SK-N-SH (cell line): ENCODE measurements at regions not wholly inside any gene's neighbourhood (a gene's known extent, or its start where the extent isn't known, plus 50 kb on each side); places are given as distances from the start of the nearest gene placed in this dataset.
"Not testable (repeated sequence)": the region's sequence is repeated elsewhere in the genome, so short reads cannot be mapped to it uniquely, and the experiment has no call there.

Experiments
- CTCF ChIA-PET: fragments of 300-600, 350-600 bp; formaldehyde crosslinking; extraction: SDS; loops from one replicate; lab custom pipeline; 2021; lab: Yijun Ruan, JAX
- POLR2A ChIA-PET: fragments of 350-600 bp; sonication (Branson Sonifier 250); formaldehyde crosslinking; extraction: SDS; loops from one replicate; lab custom pipeline; 2020; ENCODE audit warnings: antibody characterized with exemption, inconsistent platforms; lab: Yijun Ruan, JAX
- DNase-seq: peaks from one replicate; pipeline ENCODE4 v3.0.0; 2012
- H2AFZ ChIP-seq: fragments of 200-600 bp; sonication (generic); 2 replicates; pipeline ENCODE4 v1.8.1; 2016; ENCODE audit warnings: antibody characterized with exemption, mild to moderate bottlenecking, low read depth
- H3F3A ChIP-seq: fragments of 200-600 bp; sonication (generic); replicated peaks from 2 replicates; pipeline ENCODE3; 2016; ENCODE audit warnings: antibody characterized with exemption, mild to moderate bottlenecking; ENCODE audit not compliant: insufficient read depth
- H3K27ac ChIP-seq, 2 experiments: fragments of 200-500 bp in 1 of 2; fragments of 200-600 bp in 1 of 2; sonication (Bioruptor generic) in 1 of 2; sonication (generic), shearing (Covaris generic) in 1 of 2; 2 replicates each; pipeline versions ENCODE4 v1.5.1 to v1.6.1; 2014 to 2016; ENCODE audit warnings: low read depth in 2 of 2, inconsistent platforms in 1 of 2, low read length in 1 of 2, mild to moderate bottlenecking in 1 of 2, mixed read lengths in 1 of 2
- H3K27me3 ChIP-seq: fragments of 200-600 bp; sonication (generic), shearing (Covaris generic); 2 replicates; pipeline ENCODE4 v1.6.1; 2016; ENCODE audit warnings: mixed run types; ENCODE audit not compliant: insufficient read depth
- H3K36me3 ChIP-seq, 2 experiments: fragments of 200-500 bp in 1 of 2; fragments of 200-600 bp in 1 of 2; sonication (Bioruptor generic) in 1 of 2; sonication (generic) in 1 of 2; replicated peaks in 1 of 2; 2 replicates each; pipeline versions ENCODE3 to v1.5.1; 2014 to 2016; ENCODE audit warnings: low read length in 1 of 2, mild to moderate bottlenecking in 1 of 2; ENCODE audit not compliant: insufficient read depth in 2 of 2, control insufficient read depth in 1 of 2
- H3K4me1 ChIP-seq, 2 experiments: fragments of 200-500 bp in 1 of 2; fragments of 200-600 bp in 1 of 2; sonication (Bioruptor generic) in 1 of 2; sonication (generic), shearing (Covaris generic) in 1 of 2; 2 replicates each; pipeline versions ENCODE4 v1.5.1 to v1.6.1; 2014 to 2016; ENCODE audit warnings: low read depth in 1 of 2, low read length in 1 of 2, mixed run types in 1 of 2; ENCODE audit not compliant: insufficient read depth in 2 of 2, control insufficient read depth in 1 of 2
- H3K4me2 ChIP-seq: fragments of 200-600 bp; sonication (generic), shearing (Covaris generic); 2 replicates; pipeline ENCODE4 v1.6.1; 2017; ENCODE audit warnings: mixed run types
- H3K4me3 ChIP-seq, 2 experiments: fragments of 200-500 bp in 1 of 2; fragments of 200-600 bp in 1 of 2; sonication (Bioruptor generic) in 1 of 2; sonication (generic), shearing (Covaris generic) in 1 of 2; 2 replicates each; pipeline versions ENCODE4 v1.5.1 to v1.8.1; 2014 to 2016; ENCODE audit warnings: low read depth in 2 of 2, inconsistent platforms in 1 of 2, low read length in 1 of 2, mild to moderate bottlenecking in 1 of 2, mixed read lengths in 1 of 2, moderate library complexity in 1 of 2
- H3K79me2 ChIP-seq: fragments of 200-600 bp; sonication (generic); 2 replicates; pipeline ENCODE4 v1.8.1; 2017; ENCODE audit warnings: mild to moderate bottlenecking; ENCODE audit not compliant: insufficient read depth
- H3K9ac ChIP-seq: fragments of 200-600 bp; sonication (generic); 2 replicates; pipeline ENCODE4 v1.6.1; 2017; ENCODE audit warnings: mixed run types
- H3K9me2 ChIP-seq: fragments of 200-600 bp; sonication (generic); 2 replicates; pipeline ENCODE4 v1.6.1; 2017; ENCODE audit warnings: mixed run types
- H3K9me3 ChIP-seq: fragments of 200-600 bp; sonication (generic); 2 replicates; pipeline ENCODE4 v1.6.1; 2017; ENCODE audit warnings: mixed run types, mild to moderate bottlenecking, moderate library complexity
- H4K20me1 ChIP-seq: fragments of 200-600 bp; sonication (generic); 2 replicates; pipeline ENCODE4 v1.6.1; 2017; ENCODE audit warnings: mild to moderate bottlenecking, mixed run types; ENCODE audit not compliant: insufficient read depth
- FOSL2 ChIP-seq: IDR thresholded peaks from 2 replicates; pipeline ENCODE4 v1.4.0; 2012; ENCODE audit warnings: low read depth, mild to moderate bottlenecking, moderate library complexity, borderline replicate concordance
- FOXJ3 ChIP-seq: sonication (generic); formaldehyde crosslinking; IDR thresholded peaks from 2 replicates; pipeline ENCODE4 v1.5.1; 2020; ENCODE audit warnings: mild to moderate bottlenecking, missing genetic modification reagents
- MXI1 ChIP-seq: IDR thresholded peaks from 2 replicates; pipeline ENCODE4 v1.6.1; 2012; ENCODE audit warnings: mild to moderate bottlenecking, low read depth, low read length, improper control_type of control experiment
- RAD21 ChIP-seq: IDR thresholded peaks from 2 replicates; pipeline ENCODE4 v1.6.1; 2012; ENCODE audit warnings: mild to moderate bottlenecking, low read length
- SIN3A ChIP-seq: IDR thresholded peaks from 2 replicates; pipeline ENCODE4 v1.6.1; 2012; ENCODE audit warnings: low read depth, mild to moderate bottlenecking, low read length, moderate library complexity, borderline replicate concordance
- SMC3 ChIP-seq: IDR thresholded peaks from 2 replicates; pipeline ENCODE4 v1.6.1; 2012; ENCODE audit warnings: low read depth, low read length, improper control_type of control experiment
- TAF1 ChIP-seq: IDR thresholded peaks from 2 replicates; pipeline ENCODE4 v1.6.1; 2012; ENCODE audit warnings: low read depth, mild to moderate bottlenecking, low read length, moderate library complexity, borderline replicate concordance
- WGBS: methylation state at CpG from one replicate; pipeline ENCODE4 v1.1.6; 2017; ENCODE audit warnings: low lambda C conversion rate; 5-methylcytosine and 5-hydroxymethylcytosine counted together
- TF ChIP-seq, protein P1 (sequence below): fragments of 200-600 bp; sonication (generic); IDR thresholded peaks from 2 replicates; pipeline ENCODE4 v1.6.1; 2017; ENCODE audit warnings: antibody characterized with exemption, mild to moderate bottlenecking, moderate library complexity
- TF ChIP-seq, protein P2 (sequence below): IDR thresholded peaks from 2 replicates; pipeline ENCODE4 v1.4.0; 2012; ENCODE audit warnings: low read depth, borderline replicate concordance

DNA sequence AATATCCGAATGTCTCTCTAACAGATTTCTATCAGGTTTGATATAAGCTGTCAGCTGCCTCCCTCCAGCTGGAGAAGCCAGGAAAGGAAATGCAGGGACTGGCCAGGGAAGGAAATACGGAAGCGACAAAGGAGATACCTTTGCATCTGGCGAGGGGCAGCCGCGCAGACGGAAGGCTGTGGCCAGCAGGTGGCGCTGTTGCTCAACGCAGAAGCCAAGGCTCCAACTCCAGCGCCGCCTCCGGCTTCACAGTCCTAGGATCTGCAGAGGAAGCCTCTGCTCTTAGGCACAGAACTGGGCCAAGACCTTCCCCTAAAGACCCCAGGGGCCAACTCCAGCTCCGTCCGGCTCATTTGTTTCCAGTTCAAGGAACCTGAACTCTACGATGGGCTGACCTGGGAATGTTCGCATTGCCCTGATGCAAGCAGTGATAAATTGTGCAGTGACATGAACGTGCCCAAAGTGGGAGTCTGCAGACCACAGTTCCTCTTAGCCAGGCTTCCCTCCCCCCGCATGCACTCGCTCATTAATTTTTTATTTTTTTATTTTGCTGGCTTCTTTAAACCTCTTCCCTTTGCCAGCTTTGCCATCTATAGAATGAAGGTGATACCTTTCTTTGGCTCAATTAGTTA, 97.3 kb upstream of the LYZL2 start:
- H3K4me2 ChIP-seq, H3K27me3 ChIP-seq, H3K9me2 ChIP-seq, H3K4me3 ChIP-seq, H3K4me1 ChIP-seq, H3K9me3 ChIP-seq, H3K9ac ChIP-seq, H3K79me2 ChIP-seq, H3K27ac ChIP-seq, H4K20me1 ChIP-seq, POLR2A ChIA-PET, H3K36me3 ChIP-seq, H2AFZ ChIP-seq, H3F3A ChIP-seq: not testable (repeated sequence)
- CTCF ChIA-PET, result interaction anchor here (0.6 to 2.2 kb wide), 11 partner anchors 10 to 1083 kb away, joined by 3 to 7 read pairs (median 3); no protein-coding TSS in a partner anchor
- WGBS, result 11% methylated on average over 12 of the region's 19 CpGs
- peak; percentile 61 for TF ChIP-seq SMC3
- TF ChIP-seq RAD21, result peak; percentile 68
- TF ChIP-seq, protein P1, sequence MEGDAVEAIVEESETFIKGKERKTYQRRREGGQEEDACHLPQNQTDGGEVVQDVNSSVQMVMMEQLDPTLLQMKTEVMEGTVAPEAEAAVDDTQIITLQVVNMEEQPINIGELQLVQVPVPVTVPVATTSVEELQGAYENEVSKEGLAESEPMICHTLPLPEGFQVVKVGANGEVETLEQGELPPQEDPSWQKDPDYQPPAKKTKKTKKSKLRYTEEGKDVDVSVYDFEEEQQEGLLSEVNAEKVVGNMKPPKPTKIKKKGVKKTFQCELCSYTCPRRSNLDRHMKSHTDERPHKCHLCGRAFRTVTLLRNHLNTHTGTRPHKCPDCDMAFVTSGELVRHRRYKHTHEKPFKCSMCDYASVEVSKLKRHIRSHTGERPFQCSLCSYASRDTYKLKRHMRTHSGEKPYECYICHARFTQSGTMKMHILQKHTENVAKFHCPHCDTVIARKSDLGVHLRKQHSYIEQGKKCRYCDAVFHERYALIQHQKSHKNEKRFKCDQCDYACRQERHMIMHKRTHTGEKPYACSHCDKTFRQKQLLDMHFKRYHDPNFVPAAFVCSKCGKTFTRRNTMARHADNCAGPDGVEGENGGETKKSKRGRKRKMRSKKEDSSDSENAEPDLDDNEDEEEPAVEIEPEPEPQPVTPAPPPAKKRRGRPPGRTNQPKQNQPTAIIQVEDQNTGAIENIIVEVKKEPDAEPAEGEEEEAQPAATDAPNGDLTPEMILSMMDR, result peak; percentile 54
- DNase-seq, result peak; percentile 62

DNA sequence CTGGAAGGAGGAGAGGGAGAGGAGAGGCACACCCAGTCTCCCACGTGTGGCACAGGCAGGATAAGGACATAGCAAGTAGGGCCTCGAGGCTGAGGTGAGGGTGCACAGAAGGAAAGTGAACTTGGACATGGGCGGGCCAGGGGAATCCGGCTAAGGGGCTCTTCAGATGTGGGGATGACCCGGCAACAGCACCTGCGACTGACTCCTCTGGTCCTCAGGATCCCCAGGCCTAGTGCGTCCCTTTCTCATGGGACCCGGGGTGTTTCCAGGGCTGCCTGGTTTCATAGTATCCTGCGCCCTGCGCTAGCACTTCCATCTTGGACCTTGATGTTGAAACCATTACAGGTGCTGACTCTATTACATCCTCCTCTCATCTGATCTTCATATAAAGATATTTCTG, 96.1 kb upstream of the LYZL2 start:
- H3F3A ChIP-seq, result peaks cover 5% of the 10 kb centered on the region
- no peak overlapping the region for H3K4me3 ChIP-seq
- POLR2A ChIA-PET, result no interaction called here
- no peaks in the 10 kb centered on the region for H3K79me2 ChIP-seq
- no peak overlapping the region for H3K9ac ChIP-seq
- no peak overlapping the region for H3K4me2 ChIP-seq
- no peaks in the 10 kb centered on the region for H3K27me3 ChIP-seq
- CTCF ChIA-PET, result interaction anchor here (1.0 kb wide), 1 partner anchor 39 kb away, joined by 3 read pairs; no protein-coding TSS in a partner anchor
- H3K27ac ChIP-seq, result no peak overlapping the region
- H2AFZ ChIP-seq, result no peak overlapping the region
- DNase-seq, result no peak
- no peaks in the 10 kb centered on the region for H3K9me3 ChIP-seq
- peaks cover 0 to 2% of the 10 kb centered on the region in 2 experiments; a peak in 1 of 4 replicates for H3K4me1 ChIP-seq
- no peaks in the 10 kb centered on the region for H3K9me2 ChIP-seq
- H4K20me1 ChIP-seq, result no peaks in the 10 kb centered on the region
- WGBS, result 77% methylated on average over 8 of the region's 10 CpGs
- H3K36me3 ChIP-seq, result no peaks in the 10 kb centered on the region
- no peak for TF ChIP-seq FOXJ3
- TF ChIP-seq RAD21, result no peak
- TF ChIP-seq TAF1, result no peak
- TF ChIP-seq, protein P2, sequence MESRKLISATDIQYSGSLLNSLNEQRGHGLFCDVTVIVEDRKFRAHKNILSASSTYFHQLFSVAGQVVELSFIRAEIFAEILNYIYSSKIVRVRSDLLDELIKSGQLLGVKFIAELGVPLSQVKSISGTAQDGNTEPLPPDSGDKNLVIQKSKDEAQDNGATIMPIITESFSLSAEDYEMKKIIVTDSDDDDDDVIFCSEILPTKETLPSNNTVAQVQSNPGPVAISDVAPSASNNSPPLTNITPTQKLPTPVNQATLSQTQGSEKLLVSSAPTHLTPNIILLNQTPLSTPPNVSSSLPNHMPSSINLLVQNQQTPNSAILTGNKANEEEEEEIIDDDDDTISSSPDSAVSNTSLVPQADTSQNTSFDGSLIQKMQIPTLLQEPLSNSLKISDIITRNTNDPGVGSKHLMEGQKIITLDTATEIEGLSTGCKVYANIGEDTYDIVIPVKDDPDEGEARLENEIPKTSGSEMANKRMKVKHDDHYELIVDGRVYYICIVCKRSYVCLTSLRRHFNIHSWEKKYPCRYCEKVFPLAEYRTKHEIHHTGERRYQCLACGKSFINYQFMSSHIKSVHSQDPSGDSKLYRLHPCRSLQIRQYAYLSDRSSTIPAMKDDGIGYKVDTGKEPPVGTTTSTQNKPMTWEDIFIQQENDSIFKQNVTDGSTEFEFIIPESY, result no peak
- TF ChIP-seq FOSL2, result no peak
- no peak for TF ChIP-seq MXI1
- TF ChIP-seq SIN3A, result no peak
